ENCODE measurements at regions not wholly inside any gene's neighbourhood (a gene's known extent, or its start where the extent isn't known, plus 50 kb on each side); places are given as distances from the start of the nearest gene placed in this dataset.

DNA sequence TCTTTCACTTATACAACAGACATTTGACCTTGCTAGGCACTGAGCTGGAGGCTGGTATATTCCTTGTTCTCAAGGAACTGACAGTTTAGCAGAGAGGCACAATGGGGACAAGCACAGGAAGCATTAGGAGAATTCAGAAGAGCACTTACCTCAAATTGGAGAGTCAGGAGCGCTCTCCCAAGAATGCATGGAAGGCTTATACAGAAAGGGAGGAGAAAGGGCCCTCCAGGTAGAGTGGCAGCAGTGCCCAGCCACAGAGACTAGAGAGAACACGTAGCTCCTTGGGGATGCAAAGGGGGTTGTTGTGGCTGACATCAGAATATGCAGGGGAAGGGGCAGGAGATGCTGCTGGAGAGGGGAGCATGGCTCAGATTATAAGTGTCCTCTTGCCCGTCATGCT is 78.2 kb upstream of the MKLN1 start:
- H3K4me3 ChIP-seq, result no peak overlapping the region
- 75 to 82% methylated on average over 3 of the region's 3 CpGs for WGBS, 2 donors
- no peaks in the 10 kb centered on the region for H3K36me3 ChIP-seq (ENCODE audit: control insufficient read depth in 4 of 4, insufficient read depth in 4 of 4, low read length in 4 of 4)
- ATAC-seq (ENCODE audit: insufficient read depth, low FRiP score) (no peak), DNase-seq (no peak)
- peaks cover 0 to 2% (median 0%) of the 10 kb centered on the region in 5 donors for H3K4me1 ChIP-seq (ENCODE audit: control insufficient read depth in 5 of 5, insufficient read depth in 5 of 5, low read length in 5 of 5)
- H3K9me3 ChIP-seq (ENCODE audit: control insufficient read depth in 4 of 4, insufficient read depth in 3 of 4, low read length in 3 of 4), result peaks cover 0 to 4% (median 1%) of the 10 kb centered on the region in 4 donors
- H3K9ac ChIP-seq (ENCODE audit: insufficient read depth in 1 of 2, low read length in 2 of 2), result no peak overlapping the region
- TF ChIP-seq, protein P1, sequence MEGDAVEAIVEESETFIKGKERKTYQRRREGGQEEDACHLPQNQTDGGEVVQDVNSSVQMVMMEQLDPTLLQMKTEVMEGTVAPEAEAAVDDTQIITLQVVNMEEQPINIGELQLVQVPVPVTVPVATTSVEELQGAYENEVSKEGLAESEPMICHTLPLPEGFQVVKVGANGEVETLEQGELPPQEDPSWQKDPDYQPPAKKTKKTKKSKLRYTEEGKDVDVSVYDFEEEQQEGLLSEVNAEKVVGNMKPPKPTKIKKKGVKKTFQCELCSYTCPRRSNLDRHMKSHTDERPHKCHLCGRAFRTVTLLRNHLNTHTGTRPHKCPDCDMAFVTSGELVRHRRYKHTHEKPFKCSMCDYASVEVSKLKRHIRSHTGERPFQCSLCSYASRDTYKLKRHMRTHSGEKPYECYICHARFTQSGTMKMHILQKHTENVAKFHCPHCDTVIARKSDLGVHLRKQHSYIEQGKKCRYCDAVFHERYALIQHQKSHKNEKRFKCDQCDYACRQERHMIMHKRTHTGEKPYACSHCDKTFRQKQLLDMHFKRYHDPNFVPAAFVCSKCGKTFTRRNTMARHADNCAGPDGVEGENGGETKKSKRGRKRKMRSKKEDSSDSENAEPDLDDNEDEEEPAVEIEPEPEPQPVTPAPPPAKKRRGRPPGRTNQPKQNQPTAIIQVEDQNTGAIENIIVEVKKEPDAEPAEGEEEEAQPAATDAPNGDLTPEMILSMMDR (IDR thresholded peaks at IDR 0.05; ENCODE audit: control extremely low read depth, extremely low read depth), result no peak
- no peaks in the 10 kb centered on the region for H3K27me3 ChIP-seq (ENCODE audit: control insufficient read depth in 3 of 3, insufficient read depth in 3 of 3, low read length in 2 of 3)
- H3K27ac ChIP-seq (ENCODE audit: low read depth in 1 of 2, low read length in 1 of 2), result peak overlapping the region in 1 of 2 donors; percentile 32

DNA sequence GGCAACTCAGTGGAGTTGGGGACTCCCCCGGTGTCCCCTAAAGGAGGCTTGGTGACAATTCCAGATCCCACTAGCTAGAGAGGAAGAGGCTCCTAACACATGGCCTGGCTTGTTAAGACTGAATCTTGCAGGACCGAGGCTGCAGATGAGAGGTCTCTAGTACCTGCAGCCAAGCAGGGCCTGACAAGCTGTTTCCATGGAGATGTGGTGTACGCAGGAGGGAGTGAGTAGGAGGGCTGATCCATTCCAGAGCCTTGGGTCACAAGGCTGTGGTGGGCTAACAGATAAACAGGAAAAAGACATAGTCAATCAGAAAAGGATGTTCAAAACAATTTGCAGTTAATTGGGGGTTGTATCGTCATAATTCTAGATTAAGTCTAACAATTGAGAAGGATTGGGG is 77.3 kb upstream of the MKLN1 start:
- H3K4me3 ChIP-seq, result no peak overlapping the region
- H3K4me1 ChIP-seq (ENCODE audit: control insufficient read depth in 5 of 5, insufficient read depth in 5 of 5, low read length in 5 of 5), result peaks cover 0 to 2% (median 0%) of the 10 kb centered on the region in 5 donors
- no peaks in the 10 kb centered on the region for H3K27me3 ChIP-seq (ENCODE audit: control insufficient read depth in 3 of 3, insufficient read depth in 3 of 3, low read length in 2 of 3)
- no peak for DNase-seq
- TF ChIP-seq, protein P1 (IDR thresholded peaks at IDR 0.05; ENCODE audit: control extremely low read depth, extremely low read depth), result no peak
- H3K9me3 ChIP-seq (ENCODE audit: control insufficient read depth in 4 of 4, insufficient read depth in 3 of 4, low read length in 3 of 4), result peaks cover 0 to 9% (median 6%) of the 10 kb centered on the region in 4 donors
- whole genome bisulfite sequencing, 2 donors, result 77 to 80% methylated on average over 4 of the region's 4 CpGs
- no peak for ATAC-seq (ENCODE audit: insufficient read depth, low FRiP score)
- H3K27ac ChIP-seq (ENCODE audit: low read depth in 1 of 2, low read length in 1 of 2), result no peak overlapping the region
- H3K9ac ChIP-seq (ENCODE audit: insufficient read depth in 1 of 2, low read length in 2 of 2), result no peak overlapping the region
- H3K36me3 ChIP-seq (ENCODE audit: control insufficient read depth in 4 of 4, insufficient read depth in 4 of 4, low read length in 4 of 4), result no peaks in the 10 kb centered on the region

DNA sequence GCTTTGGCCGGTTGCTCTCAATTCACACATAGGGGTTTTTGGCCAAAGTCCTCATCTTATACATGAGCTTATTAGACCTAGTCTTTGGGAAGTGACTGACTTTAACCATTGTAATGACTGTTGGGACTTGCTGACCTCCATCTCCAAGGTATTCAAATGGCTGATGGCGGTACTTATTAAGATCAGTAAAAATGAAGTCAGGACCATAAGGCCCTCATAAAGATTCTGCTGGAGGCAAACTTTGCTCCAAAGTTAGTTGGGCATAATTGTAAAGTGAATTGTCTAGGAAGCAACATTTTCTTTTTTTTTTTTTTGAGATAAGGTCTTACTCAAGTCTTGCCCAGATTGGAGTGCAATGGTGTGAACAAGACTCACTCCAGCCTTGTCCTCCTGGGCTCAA is 76.3 kb upstream of the MKLN1 start:
- TF ChIP-seq, protein P1 (IDR thresholded peaks at IDR 0.05; ENCODE audit: control extremely low read depth, extremely low read depth), result no peak
- H3K4me1 ChIP-seq (ENCODE audit: control insufficient read depth in 5 of 5, insufficient read depth in 5 of 5, low read length in 5 of 5), result peaks cover 0 to 2% (median 0%) of the 10 kb centered on the region in 5 donors
- 97 to 98% methylated on average over 2 of the region's 2 CpGs for WGBS, 2 donors
- no peak overlapping the region for H3K27ac ChIP-seq (ENCODE audit: low read depth in 1 of 2, low read length in 1 of 2)
- H3K36me3 ChIP-seq (ENCODE audit: control insufficient read depth in 4 of 4, insufficient read depth in 4 of 4, low read length in 4 of 4), result no peaks in the 10 kb centered on the region
- peaks cover 0 to 9% (median 6%) of the 10 kb centered on the region in 4 donors for H3K9me3 ChIP-seq (ENCODE audit: control insufficient read depth in 4 of 4, insufficient read depth in 3 of 4, low read length in 3 of 4)
- ATAC-seq (ENCODE audit: insufficient read depth, low FRiP score) (no peak), DNase-seq (no peak)
- H3K9ac ChIP-seq (ENCODE audit: insufficient read depth in 1 of 2, low read length in 2 of 2), result no peak overlapping the region
- H3K27me3 ChIP-seq (ENCODE audit: control insufficient read depth in 3 of 3, insufficient read depth in 3 of 3, low read length in 2 of 3), result no peaks in the 10 kb centered on the region
- H3K4me3 ChIP-seq, result no peak overlapping the region

DNA sequence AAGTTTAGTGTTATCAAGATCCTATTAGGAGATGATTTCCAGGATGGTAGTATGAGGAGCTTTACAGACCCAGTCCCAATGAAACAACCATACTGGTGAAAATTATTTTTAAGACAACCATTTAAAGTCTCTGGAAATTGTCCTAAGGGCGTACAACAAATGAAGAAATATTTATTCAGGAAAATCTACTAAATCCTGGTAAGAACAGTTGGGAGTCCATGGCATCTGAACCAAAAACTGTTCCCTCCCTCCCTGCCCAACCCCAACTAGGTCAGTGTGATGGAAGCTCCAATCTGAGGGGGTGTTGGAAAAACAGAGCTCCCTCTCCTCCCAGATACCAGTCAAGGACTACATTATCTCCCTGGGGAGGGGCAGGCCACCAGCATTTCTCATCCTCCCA is 74.7 kb upstream of the MKLN1 start:
- Histone ChIP-seq H3K27me3 (ENCODE audit: control insufficient read depth in 3 of 3, insufficient read depth in 3 of 3, low read length in 2 of 3) (no peaks in the 10 kb centered on the region), H3K9ac (ENCODE audit: insufficient read depth in 1 of 2, low read length in 2 of 2) (no peak overlapping the region), H3K4me3 (no peak overlapping the region), H3K27ac (ENCODE audit: low read depth in 1 of 2, low read length in 1 of 2) (no peak overlapping the region), H3K36me3 (ENCODE audit: control insufficient read depth in 4 of 4, insufficient read depth in 4 of 4, low read length in 4 of 4) (no peaks in the 10 kb centered on the region), H3K4me1 (ENCODE audit: control insufficient read depth in 5 of 5, insufficient read depth in 5 of 5, low read length in 5 of 5) (peaks cover 0 to 2% (median 0%) of the 10 kb centered on the region in 5 donors), H3K9me3 (ENCODE audit: control insufficient read depth in 4 of 4, insufficient read depth in 3 of 4, low read length in 3 of 4) (peaks cover 0 to 9% (median 6%) of the 10 kb centered on the region in 4 donors)
- DNase-seq (no peak), ATAC-seq (ENCODE audit: insufficient read depth, low FRiP score) (no peak)
- 87 to 93% methylated on average over 1 of the region's 1 CpG for WGBS, 2 donors
- TF ChIP-seq, protein P1 (IDR thresholded peaks at IDR 0.05; ENCODE audit: control extremely low read depth, extremely low read depth), result no peak
